GM19240 (cell line): ENCODE measurements at regions not wholly inside any gene's neighbourhood (a gene's known extent, or its start where the extent isn't known, plus 50 kb on each side); places are given as distances from the start of the nearest gene placed in this dataset.

Source experiments
- DNase-seq: peaks from one replicate; pipeline ENCODE4 v3.0.0; 2011; ENCODE audit warnings: low spot score; ENCODE audit not compliant: insufficient read length

- DNase-seq: no peak
These were observed 84.8 kb upstream of the NUDT4 start for GRCh38 chr12:93292731-93293566.

GRCh38 chr12:93297032-93297431 lies 80.7 kb upstream of the NUDT4 start:
- peak; percentile 30 for DNase-seq

- DNase-seq: no peak
These were observed 80.2 kb upstream of the NUDT4 start for GRCh38 chr12:93297536-93297935.

GRCh38 chr12:93299262-93299846 lies 78.4 kb upstream of the NUDT4 start:
- no peak for DNase-seq

GRCh38 chr12:93300611-93301021 lies 77.1 kb upstream of the NUDT4 start:
- DNase-seq: no peak

GRCh38 chr12:93302331-93303229 lies 75.1 kb upstream of the NUDT4 start:
- DNase-seq: no peak

GRCh38 chr12:93306636-93307035 lies 71.1 kb upstream of the NUDT4 start:
- no peak for DNase-seq

GRCh38 chr12:93308281-93308680 lies 69.4 kb upstream of the NUDT4 start:
- no peak for DNase-seq

- no peak for DNase-seq
These were observed 65.9 kb upstream of the NUDT4 start for GRCh38 chr12:93311827-93312226.

- DNase-seq: no peak
These were observed 63.6 kb upstream of the NUDT4 start for GRCh38 chr12:93314177-93314497.

- no peak for DNase-seq
These were observed 62.3 kb upstream of the NUDT4 start for GRCh38 chr12:93315385-93315906.

- DNase-seq: no peak
These were observed 61.7 kb upstream of the NUDT4 start for GRCh38 chr12:93315907-93316622.

GRCh38 chr12:93316623-93316971 lies 61.1 kb upstream of the NUDT4 start:
- DNase-seq: no peak

GRCh38 chr12:93317227-93317626 lies 60.5 kb upstream of the NUDT4 start:
- no peak for DNase-seq

- DNase-seq: no peak
These were observed 58.8 kb upstream of the NUDT4 start for GRCh38 chr12:93318720-93319522.

GRCh38 chr12:93319523-93320050 lies 58.1 kb upstream of the NUDT4 start:
- no peak for DNase-seq

GRCh38 chr12:93322784-93323183 lies 54.9 kb upstream of the NUDT4 start:
- peak; percentile 22 for DNase-seq

- DNase-seq: no peak
These were observed 53.9 kb upstream of the NUDT4 start for GRCh38 chr12:93323625-93324329.

- no peak for DNase-seq
These were observed 51.9 kb upstream of the NUDT4 start for GRCh38 chr12:93325855-93326254.
